CD4-positive, alpha-beta T cell treated with Interleukin-1 beta for 1 hour (primary cell): ENCODE measurements at regions not wholly inside any gene's neighbourhood (a gene's known extent, or its start where the extent isn't known, plus 50 kb on each side); places are given as distances from the start of the nearest gene placed in this dataset.

ENCODE experiments used
- DNase-seq, 2 donors: peaks; one replicate each; pipeline ENCODE4 v3.0.0-alpha.2; 2020 to 2022

- no peak for DNase-seq
Observed at GRCh38 chr2:88834376-88834775, 142.9 kb downstream of the RPIA start.

- no peak for DNase-seq
Observed at GRCh38 chr2:88834866-88835265, 143.4 kb downstream of the RPIA start.

GRCh38 chr2:88835726-88836125 lies 144.3 kb downstream of the RPIA start:
- DNase-seq = no peak

- no peak for DNase-seq
Observed at GRCh38 chr2:88836351-88836750, 144.9 kb downstream of the RPIA start.

- no peak for DNase-seq
Observed at GRCh38 chr2:88837511-88838160, 146.2 kb downstream of the RPIA start.

- peak in 1 of 2 donors; percentile 80 for DNase-seq
Observed at GRCh38 chr2:88838165-88838635, 146.7 kb downstream of the RPIA start.

- DNase-seq = no peak
Observed at GRCh38 chr2:88841224-88841929, 149.9 kb downstream of the RPIA start.

GRCh38 chr2:88842656-88843460 lies 151.4 kb downstream of the RPIA start:
- DNase-seq = no peak

GRCh38 chr2:88843651-88844050 lies 152.2 kb downstream of the RPIA start:
- DNase-seq = no peak

GRCh38 chr2:88844960-88845359 lies 153.5 kb downstream of the RPIA start:
- DNase-seq = no peak

GRCh38 chr2:88845772-88846661 lies 154.5 kb downstream of the RPIA start:
- peak in 1 of 2 donors; percentile 78 for DNase-seq

GRCh38 chr2:88852753-88853402 lies 161.4 kb downstream of the RPIA start:
- DNase-seq = no peak

- DNase-seq = no peak
Observed at GRCh38 chr2:88853403-88853790, 161.9 kb downstream of the RPIA start.

GRCh38 chr2:88854528-88854927 lies 163.1 kb downstream of the RPIA start:
- no peak for DNase-seq

GRCh38 chr2:88855620-88856408 lies 164.3 kb downstream of the RPIA start:
- peak in 1 of 2 donors; percentile 43 for DNase-seq

- no peak for DNase-seq
Observed at GRCh38 chr2:88856409-88857135, 165.1 kb downstream of the RPIA start.

GRCh38 chr2:88857274-88857741 lies 165.8 kb downstream of the RPIA start:
- DNase-seq = peak in 1 of 2 donors; percentile 14

GRCh38 chr2:88857951-88858411 lies 166.5 kb downstream of the RPIA start:
- peak in 1 of 2 donors; percentile 56 for DNase-seq

- DNase-seq = peak in 1 of 2 donors; percentile 34
Observed at GRCh38 chr2:88859461-88859860, 168.0 kb downstream of the RPIA start.

- DNase-seq = no peak
Observed at GRCh38 chr2:88860421-88861075, 169.1 kb downstream of the RPIA start.
